ENCODE measurements at regions not wholly inside any gene's neighbourhood (a gene's known extent, or its start where the extent isn't known, plus 50 kb on each side); places are given as distances from the start of the nearest gene placed in this dataset.

DNA sequence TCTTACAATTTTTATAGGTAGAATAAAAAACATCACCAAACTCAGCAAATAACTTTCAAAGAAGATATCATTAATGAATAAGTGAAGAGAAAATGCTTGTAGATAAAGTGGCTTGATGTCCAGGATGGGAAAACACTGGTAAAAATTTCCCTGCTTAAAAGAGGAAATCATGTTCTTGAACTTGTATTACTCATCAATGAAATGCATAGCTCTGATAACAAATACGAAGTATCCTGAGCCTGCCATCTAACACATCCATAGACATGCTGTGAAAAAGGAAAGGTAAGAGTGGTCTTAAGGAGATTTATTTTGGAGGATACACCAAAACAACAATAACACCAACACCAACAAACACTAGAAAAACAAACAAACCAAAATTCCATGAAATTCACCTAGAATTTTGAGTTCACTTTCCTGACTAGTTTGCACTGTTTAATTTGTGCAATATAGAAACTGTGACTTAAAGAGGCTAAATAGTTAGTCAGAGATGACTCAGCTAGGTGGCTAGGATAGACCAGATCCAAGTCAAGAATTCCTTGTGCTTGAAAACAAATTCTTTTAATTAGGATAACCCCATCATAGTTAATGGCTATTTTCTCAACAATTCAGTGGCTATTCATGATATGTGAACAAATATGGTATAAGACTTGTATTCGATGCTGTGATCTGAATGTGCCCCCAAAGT lies 179.8 kb upstream of the KCNK2 start:
- WGBS, 4 donors, result 62 to 81% (median 67%) methylated on average over 2 of the region's 2 CpGs

DNA sequence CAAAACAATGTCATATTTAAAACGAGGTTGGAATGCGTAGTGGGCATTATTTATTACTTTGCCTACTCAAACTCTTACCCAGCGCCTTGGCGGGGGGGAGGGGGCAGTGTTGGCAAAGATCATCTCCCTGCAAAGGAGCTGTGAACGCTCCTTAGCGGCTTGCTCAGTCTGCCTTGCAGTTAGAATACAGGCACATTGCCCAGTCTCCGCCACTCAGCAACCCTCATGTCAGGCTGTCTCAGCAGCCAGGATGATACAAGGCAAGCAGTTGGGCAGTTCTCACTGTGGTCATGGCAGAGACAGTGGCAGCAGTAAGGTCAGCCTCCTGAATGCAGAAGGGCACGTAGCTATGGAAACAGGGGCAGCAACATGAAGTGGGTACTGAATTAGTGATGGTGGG lies 170.4 kb upstream of the KCNK2 start:
- H3K9me3 ChIP-seq (replicated peaks in 1 of 3), result no peaks in the 10 kb centered on the region
- H3K36me3 ChIP-seq (replicated peaks in 1 of 2), result no peaks in the 10 kb centered on the region
- DNase-seq, result no peak
- H3K4me1 ChIP-seq (replicated peaks in 1 of 2), result no peaks in the 10 kb centered on the region
- no peak overlapping the region for H3K4me3 ChIP-seq
- TF ChIP-seq, protein P1, sequence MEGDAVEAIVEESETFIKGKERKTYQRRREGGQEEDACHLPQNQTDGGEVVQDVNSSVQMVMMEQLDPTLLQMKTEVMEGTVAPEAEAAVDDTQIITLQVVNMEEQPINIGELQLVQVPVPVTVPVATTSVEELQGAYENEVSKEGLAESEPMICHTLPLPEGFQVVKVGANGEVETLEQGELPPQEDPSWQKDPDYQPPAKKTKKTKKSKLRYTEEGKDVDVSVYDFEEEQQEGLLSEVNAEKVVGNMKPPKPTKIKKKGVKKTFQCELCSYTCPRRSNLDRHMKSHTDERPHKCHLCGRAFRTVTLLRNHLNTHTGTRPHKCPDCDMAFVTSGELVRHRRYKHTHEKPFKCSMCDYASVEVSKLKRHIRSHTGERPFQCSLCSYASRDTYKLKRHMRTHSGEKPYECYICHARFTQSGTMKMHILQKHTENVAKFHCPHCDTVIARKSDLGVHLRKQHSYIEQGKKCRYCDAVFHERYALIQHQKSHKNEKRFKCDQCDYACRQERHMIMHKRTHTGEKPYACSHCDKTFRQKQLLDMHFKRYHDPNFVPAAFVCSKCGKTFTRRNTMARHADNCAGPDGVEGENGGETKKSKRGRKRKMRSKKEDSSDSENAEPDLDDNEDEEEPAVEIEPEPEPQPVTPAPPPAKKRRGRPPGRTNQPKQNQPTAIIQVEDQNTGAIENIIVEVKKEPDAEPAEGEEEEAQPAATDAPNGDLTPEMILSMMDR (IDR thresholded peaks at IDR 0.05), result no peak
- no peak for TF ChIP-seq POLR2A (IDR thresholded peaks at IDR 0.05)
- H3K27me3 ChIP-seq, result no peaks in the 10 kb centered on the region
- intact Hi-C loops (cut with DNase I), result no loop called here
- whole genome bisulfite sequencing, 4 donors, result 76 to 88% (median 83%) methylated on average over 8 of the region's 8 CpGs
- H3K27ac ChIP-seq, result no peak overlapping the region

More for the DNA sequence above, 179.8 kb upstream of the KCNK2 start:
- no peaks in the 10 kb centered on the region for H3K27me3 ChIP-seq
- TF ChIP-seq, protein P1 (IDR thresholded peaks at IDR 0.05), result no peak
- TF ChIP-seq POLR2A (IDR thresholded peaks at IDR 0.05), result no peak
- DNase-seq, result no peak
- H3K27ac ChIP-seq, result no peak overlapping the region
- H3K4me1 ChIP-seq (replicated peaks in 1 of 2), result no peaks in the 10 kb centered on the region
- H3K4me3 ChIP-seq, result no peak overlapping the region
- H3K36me3 ChIP-seq (replicated peaks in 1 of 2), result no peaks in the 10 kb centered on the region
- H3K9me3 ChIP-seq (replicated peaks in 1 of 3), result no peaks in the 10 kb centered on the region
- intact Hi-C loops (cut with DNase I), result no loop called here

DNA sequence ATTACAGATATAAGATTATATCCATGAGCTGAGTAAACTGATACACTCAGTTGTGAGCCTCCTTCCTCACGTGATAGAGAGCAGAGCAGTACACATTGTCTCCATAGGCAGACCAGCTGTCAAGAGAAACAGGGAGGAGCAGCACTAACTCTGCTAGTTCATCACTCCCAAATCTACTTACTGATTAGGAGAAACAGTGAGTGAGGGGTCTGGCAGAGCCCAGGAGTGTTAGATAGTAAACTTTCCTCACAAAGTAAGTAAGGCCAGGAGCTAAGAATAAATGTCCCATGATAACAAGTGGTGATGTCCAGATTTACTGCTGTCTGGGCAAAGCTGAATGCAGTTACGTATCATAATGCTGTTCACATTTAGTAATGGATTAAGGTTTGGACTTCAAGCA lies 168.6 kb upstream of the KCNK2 start:
- Histone ChIP-seq H3K4me3 (no peak overlapping the region), H3K9me3 (replicated peaks in 1 of 3) (no peaks in the 10 kb centered on the region), H3K4me1 (replicated peaks in 1 of 2) (no peaks in the 10 kb centered on the region), H3K27ac (no peak overlapping the region), H3K36me3 (replicated peaks in 1 of 2) (no peaks in the 10 kb centered on the region), H3K27me3 (no peaks in the 10 kb centered on the region)
- TF ChIP-seq, protein P1 (IDR thresholded peaks at IDR 0.05), result no peak
- TF ChIP-seq POLR2A (IDR thresholded peaks at IDR 0.05), result no peak
- no peak for DNase-seq
- WGBS, 4 donors, result 74 to 84% (median 79%) methylated on average over 2 of the region's 2 CpGs
- intact Hi-C loops (cut with DNase I), result no loop called here

DNA sequence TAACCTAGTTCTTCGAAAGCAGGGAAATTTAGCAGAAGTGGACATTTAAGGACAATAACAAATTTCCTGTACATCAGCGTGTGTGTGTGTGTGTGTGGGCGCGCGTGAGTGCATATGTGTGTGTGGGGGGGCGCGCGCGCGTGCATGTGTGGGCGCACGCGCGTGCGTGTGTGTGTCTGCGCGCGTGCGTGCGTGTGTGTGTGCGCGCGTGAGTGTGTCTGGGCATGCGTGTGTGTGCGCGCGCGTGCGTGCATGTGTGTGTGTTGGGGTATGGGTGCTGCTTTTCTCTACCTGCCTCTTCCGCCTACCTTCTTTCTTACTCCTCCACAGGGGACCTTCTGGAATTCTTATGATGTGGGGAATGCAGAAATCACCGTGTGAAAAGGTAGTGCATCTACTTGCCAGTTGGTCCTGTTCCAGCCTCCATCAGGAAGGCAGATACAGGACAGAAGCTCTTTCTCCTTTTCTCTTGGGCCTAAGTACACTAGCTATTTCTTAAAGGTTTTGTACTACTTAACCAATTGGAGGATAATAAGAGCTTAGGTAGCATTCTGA lies 165.4 kb upstream of the KCNK2 start:
- TF ChIP-seq, protein P1 (IDR thresholded peaks at IDR 0.05), result no peak
- TF ChIP-seq POLR2A (IDR thresholded peaks at IDR 0.05), result no peak
- no peaks in the 10 kb centered on the region for H3K9me3 ChIP-seq (replicated peaks in 1 of 3)
- H3K27me3 ChIP-seq, result no peaks in the 10 kb centered on the region
- H3K36me3 ChIP-seq (replicated peaks in 1 of 2), result no peaks in the 10 kb centered on the region
- 86 to 93% (median 89%) methylated on average over 30 to 31 of the region's 31 CpGs for WGBS, 4 donors
- intact Hi-C loops (cut with DNase I), result no loop called here
- no peak overlapping the region for H3K27ac ChIP-seq
- no peak for DNase-seq
- no peak overlapping the region for H3K4me3 ChIP-seq
- no peaks in the 10 kb centered on the region for H3K4me1 ChIP-seq (replicated peaks in 1 of 2)

Measured in adrenal gland (tissue), 9 donors.